Loucy (cell line): ENCODE measurements at regions not wholly inside any gene's neighbourhood (a gene's known extent, or its start where the extent isn't known, plus 50 kb on each side); places are given as distances from the start of the nearest gene placed in this dataset.

Source experiments
- H2AFZ ChIP-seq: fragments of 200-600 bp; sonication (generic); 2 replicates; pipeline ENCODE4 v1.6.0; 2016; ENCODE audit warnings: antibody characterized with exemption, mild to moderate bottlenecking, low read length, moderate library complexity
- H3F3A ChIP-seq: fragments of 200-600 bp; 2 replicates; pipeline ENCODE4 v1.6.0; 2016; ENCODE audit warnings: antibody characterized with exemption, low read depth, mild to moderate bottlenecking
- H3K27me3 ChIP-seq: fragments of 200-600 bp; sonication (generic); 2 replicates; pipeline ENCODE4 v1.6.1; 2014; ENCODE audit warnings: low read length, mild to moderate bottlenecking; ENCODE audit not compliant: insufficient read depth, poor library complexity, severe bottlenecking
- H3K36me3 ChIP-seq: fragments of 200-600 bp; sonication (generic); 2 replicates; pipeline ENCODE4 v1.6.1; 2016; ENCODE audit warnings: low read length; ENCODE audit not compliant: insufficient read depth
- H3K4me1 ChIP-seq: fragments of 200-600 bp; sonication (generic); 2 replicates; pipeline ENCODE4 v1.5.1; 2014; ENCODE audit warnings: low read length, mild to moderate bottlenecking; ENCODE audit not compliant: insufficient read depth, poor library complexity, severe bottlenecking
- H3K4me2 ChIP-seq: fragments of 200-600 bp; sonication (generic); 2 replicates; pipeline ENCODE4 v1.6.0; 2014; ENCODE audit warnings: antibody characterized with exemption, low read length, low read depth, mild to moderate bottlenecking; ENCODE audit not compliant: poor library complexity, severe bottlenecking
- H3K4me3 ChIP-seq: fragments of 200-600 bp; sonication (generic); 2 replicates; pipeline ENCODE4 v1.5.1; 2014; ENCODE audit warnings: low read length, mild to moderate bottlenecking, mixed read lengths; ENCODE audit not compliant: poor library complexity, severe bottlenecking
- H3K79me2 ChIP-seq: fragments of 200-600 bp; sonication (generic); 2 replicates; pipeline ENCODE4 v1.6.1; 2014; ENCODE audit warnings: low read length; ENCODE audit not compliant: insufficient read depth
- H3K9ac ChIP-seq: fragments of 200-600 bp; sonication (generic); 2 replicates; pipeline ENCODE4 v1.6.0; 2014; ENCODE audit warnings: mild to moderate bottlenecking, low read depth, low read length, moderate library complexity; ENCODE audit not compliant: poor library complexity, severe bottlenecking
- H3K9me2 ChIP-seq: fragments of 200-600 bp; sonication (generic); replicated peaks from 2 replicates; pipeline ENCODE4 v1.6.1; 2016; ENCODE audit warnings: low read depth, low read length, mixed read lengths
- H3K9me3 ChIP-seq: fragments of 200-600 bp; sonication (generic); 2 replicates; pipeline ENCODE4 v1.6.1; 2014; ENCODE audit warnings: mild to moderate bottlenecking, antibody characterized with exemption, low read length, low read depth; ENCODE audit not compliant: insufficient read depth
- H4K20me1 ChIP-seq: fragments of 200-600 bp; sonication (generic); 2 replicates; pipeline ENCODE4 v1.6.0; 2014; ENCODE audit warnings: antibody characterized with exemption, low read length, mild to moderate bottlenecking; ENCODE audit not compliant: insufficient read depth, poor library complexity, severe bottlenecking
- CTCF ChIP-seq: fragments of 200-600 bp; sonication (generic); conservative IDR thresholded peaks from 2 replicates; pipeline ENCODE4 v1.5.1; 2014; ENCODE audit warnings: mild to moderate bottlenecking, antibody characterized with exemption, low read length
- EZH2phosphoT487 ChIP-seq: fragments of 200-600 bp; IDR thresholded peaks from 2 replicates; pipeline ENCODE4 v1.6.1; 2018; ENCODE audit warnings: antibody characterized with exemption, mild to moderate bottlenecking, moderate library complexity, borderline replicate concordance

- Histone ChIP-seq H3K79me2 (no peaks in the 10 kb centered on the region), H3F3A (no peaks in the 10 kb centered on the region), H3K4me3 (no peak overlapping the region), H3K9me3 (no peaks in the 10 kb centered on the region), H3K4me2 (no peak overlapping the region), H3K36me3 (no peaks in the 10 kb centered on the region), H4K20me1 (no peaks in the 10 kb centered on the region), H3K27me3 (no peaks in the 10 kb centered on the region), H3K4me1 (no peaks in the 10 kb centered on the region), H3K9ac (no peak overlapping the region), H2AFZ (no peak overlapping the region), H3K9me2 (no peaks in the 10 kb centered on the region)
- TF ChIP-seq EZH2phosphoT487 (no peak), CTCF (no peak)
Measured at GRCh38 chr4:126595643-126596042, 1037.1 kb upstream of the INTU start.

GRCh38 chr4:126599746-126600145 lies 1033.0 kb upstream of the INTU start:
- no peak overlapping the region for H3K9ac ChIP-seq
- no peaks in the 10 kb centered on the region for H4K20me1 ChIP-seq
- H2AFZ ChIP-seq, result no peak overlapping the region
- no peak for TF ChIP-seq EZH2phosphoT487
- no peak for TF ChIP-seq CTCF
- no peak overlapping the region for H3K4me3 ChIP-seq
- H3K4me1 ChIP-seq, result no peaks in the 10 kb centered on the region
- no peaks in the 10 kb centered on the region for H3K9me2 ChIP-seq
- H3K9me3 ChIP-seq, result no peaks in the 10 kb centered on the region
- no peaks in the 10 kb centered on the region for H3F3A ChIP-seq
- H3K4me2 ChIP-seq, result no peak overlapping the region
- no peaks in the 10 kb centered on the region for H3K27me3 ChIP-seq
- no peaks in the 10 kb centered on the region for H3K79me2 ChIP-seq
- H3K36me3 ChIP-seq, result no peaks in the 10 kb centered on the region

GRCh38 chr4:126603210-126603609 lies 1029.5 kb upstream of the INTU start:
- Histone ChIP-seq H3K9me2 (no peaks in the 10 kb centered on the region), H3K4me1 (no peaks in the 10 kb centered on the region), H3K9me3 (no peaks in the 10 kb centered on the region), H3F3A (no peaks in the 10 kb centered on the region), H2AFZ (no peak overlapping the region), H3K4me2 (no peak overlapping the region), H4K20me1 (no peaks in the 10 kb centered on the region), H3K27me3 (no peaks in the 10 kb centered on the region), H3K36me3 (no peaks in the 10 kb centered on the region), H3K4me3 (no peak overlapping the region), H3K9ac (no peak overlapping the region), H3K79me2 (no peaks in the 10 kb centered on the region)
- TF ChIP-seq EZH2phosphoT487, result no peak

GRCh38 chr4:126603825-126604224 lies 1028.9 kb upstream of the INTU start:
- no peaks in the 10 kb centered on the region for H3K27me3 ChIP-seq
- no peaks in the 10 kb centered on the region for H3K79me2 ChIP-seq
- no peak overlapping the region for H3K9ac ChIP-seq
- no peak overlapping the region for H3K4me2 ChIP-seq
- no peaks in the 10 kb centered on the region for H4K20me1 ChIP-seq
- no peak overlapping the region for H3K4me3 ChIP-seq
- H3F3A ChIP-seq, result no peaks in the 10 kb centered on the region
- no peaks in the 10 kb centered on the region for H3K4me1 ChIP-seq
- no peaks in the 10 kb centered on the region for H3K36me3 ChIP-seq
- H3K9me2 ChIP-seq, result no peaks in the 10 kb centered on the region
- no peak overlapping the region for H2AFZ ChIP-seq
- no peaks in the 10 kb centered on the region for H3K9me3 ChIP-seq
- TF ChIP-seq CTCF (no peak), EZH2phosphoT487 (no peak)
